ENCODE measurements at regions not wholly inside any gene's neighbourhood (a gene's known extent, or its start where the extent isn't known, plus 50 kb on each side); places are given as distances from the start of the nearest gene placed in this dataset.

DNA sequence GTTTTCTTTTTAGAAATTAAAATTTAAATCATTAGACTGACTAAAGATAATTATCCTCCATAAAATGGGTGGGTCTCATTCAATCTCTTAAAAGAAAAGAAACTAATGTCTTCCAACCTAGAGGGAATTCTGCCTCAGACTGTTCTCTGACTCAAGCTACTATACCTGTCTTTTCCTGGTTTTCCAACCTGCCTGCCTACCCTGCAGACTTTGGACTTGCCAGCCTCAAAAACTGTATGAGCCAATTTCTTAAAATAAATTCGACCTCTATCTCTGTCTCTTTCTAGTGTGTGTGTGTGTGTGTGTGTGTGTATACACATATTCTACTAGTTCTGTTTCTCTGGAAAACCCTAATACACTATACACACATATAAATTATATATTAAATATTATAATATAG lies 847.3 kb downstream of the PCDH17 start (continued):
- TF ChIP-seq, protein P1, sequence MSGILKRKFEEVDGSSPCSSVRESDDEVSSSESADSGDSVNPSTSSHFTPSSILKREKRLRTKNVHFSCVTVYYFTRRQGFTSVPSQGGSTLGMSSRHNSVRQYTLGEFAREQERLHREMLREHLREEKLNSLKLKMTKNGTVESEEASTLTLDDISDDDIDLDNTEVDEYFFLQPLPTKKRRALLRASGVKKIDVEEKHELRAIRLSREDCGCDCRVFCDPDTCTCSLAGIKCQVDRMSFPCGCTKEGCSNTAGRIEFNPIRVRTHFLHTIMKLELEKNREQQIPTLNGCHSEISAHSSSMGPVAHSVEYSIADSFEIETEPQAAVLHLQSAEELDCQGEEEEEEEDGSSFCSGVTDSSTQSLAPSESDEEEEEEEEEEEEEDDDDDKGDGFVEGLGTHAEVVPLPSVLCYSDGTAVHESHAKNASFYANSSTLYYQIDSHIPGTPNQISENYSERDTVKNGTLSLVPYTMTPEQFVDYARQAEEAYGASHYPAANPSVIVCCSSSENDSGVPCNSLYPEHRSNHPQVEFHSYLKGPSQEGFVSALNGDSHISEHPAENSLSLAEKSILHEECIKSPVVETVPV (CRISPR knock-in tag; IDR thresholded peaks at IDR 0.05) = no peak
- TF ChIP-seq PPARA (CRISPR knock-in tag; IDR thresholded peaks at IDR 0.05; ENCODE audit: borderline replicate concordance) = no peak
- no peak for TF ChIP-seq TOX (CRISPR knock-in tag; IDR thresholded peaks at IDR 0.05; ENCODE audit: borderline replicate concordance)
- TF ChIP-seq ARNTL (CRISPR knock-in tag; IDR thresholded peaks at IDR 0.05; ENCODE audit: borderline replicate concordance, low read depth) = no peak

DNA sequence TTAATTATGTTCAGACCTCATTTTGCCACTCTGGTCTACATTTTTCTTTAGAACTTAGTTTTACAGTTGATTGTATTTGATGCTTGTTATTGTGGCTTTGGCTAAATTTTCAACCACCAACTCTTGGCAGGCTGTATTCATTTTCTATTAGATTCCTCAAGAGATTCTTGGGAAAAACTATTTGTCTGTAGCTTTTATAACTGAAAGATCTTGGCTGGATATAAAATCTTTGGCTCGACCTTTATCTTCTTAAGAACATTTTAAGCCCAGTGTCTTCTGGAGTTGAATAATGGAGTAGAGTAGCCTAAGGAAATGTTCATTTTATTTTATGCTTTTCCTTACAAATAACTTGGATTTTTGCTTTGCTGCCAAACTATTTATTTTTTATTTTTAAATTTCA lies 848.5 kb downstream of the PCDH17 start:
- no peak for ATAC-seq
- TF ChIP-seq ESRRG (CRISPR knock-in tag; IDR thresholded peaks at IDR 0.05) = no peak
- TF ChIP-seq SNAI2 (CRISPR knock-in tag; IDR thresholded peaks at IDR 0.05) = no peak
- TF ChIP-seq, protein P2, sequence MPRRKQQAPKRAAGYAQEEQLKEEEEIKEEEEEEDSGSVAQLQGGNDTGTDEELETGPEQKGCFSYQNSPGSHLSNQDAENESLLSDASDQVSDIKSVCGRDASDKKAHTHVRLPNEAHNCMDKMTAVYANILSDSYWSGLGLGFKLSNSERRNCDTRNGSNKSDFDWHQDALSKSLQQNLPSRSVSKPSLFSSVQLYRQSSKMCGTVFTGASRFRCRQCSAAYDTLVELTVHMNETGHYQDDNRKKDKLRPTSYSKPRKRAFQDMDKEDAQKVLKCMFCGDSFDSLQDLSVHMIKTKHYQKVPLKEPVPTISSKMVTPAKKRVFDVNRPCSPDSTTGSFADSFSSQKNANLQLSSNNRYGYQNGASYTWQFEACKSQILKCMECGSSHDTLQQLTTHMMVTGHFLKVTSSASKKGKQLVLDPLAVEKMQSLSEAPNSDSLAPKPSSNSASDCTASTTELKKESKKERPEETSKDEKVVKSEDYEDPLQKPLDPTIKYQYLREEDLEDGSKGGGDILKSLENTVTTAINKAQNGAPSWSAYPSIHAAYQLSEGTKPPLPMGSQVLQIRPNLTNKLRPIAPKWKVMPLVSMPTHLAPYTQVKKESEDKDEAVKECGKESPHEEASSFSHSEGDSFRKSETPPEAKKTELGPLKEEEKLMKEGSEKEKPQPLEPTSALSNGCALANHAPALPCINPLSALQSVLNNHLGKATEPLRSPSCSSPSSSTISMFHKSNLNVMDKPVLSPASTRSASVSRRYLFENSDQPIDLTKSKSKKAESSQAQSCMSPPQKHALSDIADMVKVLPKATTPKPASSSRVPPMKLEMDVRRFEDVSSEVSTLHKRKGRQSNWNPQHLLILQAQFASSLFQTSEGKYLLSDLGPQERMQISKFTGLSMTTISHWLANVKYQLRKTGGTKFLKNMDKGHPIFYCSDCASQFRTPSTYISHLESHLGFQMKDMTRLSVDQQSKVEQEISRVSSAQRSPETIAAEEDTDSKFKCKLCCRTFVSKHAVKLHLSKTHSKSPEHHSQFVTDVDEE (CRISPR knock-in tag; IDR thresholded peaks at IDR 0.05) = no peak
- TF ChIP-seq GLIS3 (CRISPR knock-in tag; IDR thresholded peaks at IDR 0.05) = no peak
- TF ChIP-seq, protein P1 (CRISPR knock-in tag; IDR thresholded peaks at IDR 0.05) = no peak
- TF ChIP-seq OSR1 (CRISPR knock-in tag; IDR thresholded peaks at IDR 0.05) = no peak
- TF ChIP-seq ZNF70 (CRISPR knock-in tag; IDR thresholded peaks at IDR 0.05) = no peak
- no peak for TF ChIP-seq BACH2 (CRISPR knock-in tag; IDR thresholded peaks at IDR 0.05; ENCODE audit: borderline replicate concordance)
- TF ChIP-seq ZFP3 (CRISPR knock-in tag; IDR thresholded peaks at IDR 0.05) = no peak
- no peak for TF ChIP-seq RARB (CRISPR knock-in tag; IDR thresholded peaks at IDR 0.05)
- TF ChIP-seq ZFP30 (CRISPR knock-in tag; IDR thresholded peaks at IDR 0.05) = no peak
- no peak for TF ChIP-seq ZNF8 (CRISPR knock-in tag; IDR thresholded peaks at IDR 0.05)
- TF ChIP-seq, protein P3, sequence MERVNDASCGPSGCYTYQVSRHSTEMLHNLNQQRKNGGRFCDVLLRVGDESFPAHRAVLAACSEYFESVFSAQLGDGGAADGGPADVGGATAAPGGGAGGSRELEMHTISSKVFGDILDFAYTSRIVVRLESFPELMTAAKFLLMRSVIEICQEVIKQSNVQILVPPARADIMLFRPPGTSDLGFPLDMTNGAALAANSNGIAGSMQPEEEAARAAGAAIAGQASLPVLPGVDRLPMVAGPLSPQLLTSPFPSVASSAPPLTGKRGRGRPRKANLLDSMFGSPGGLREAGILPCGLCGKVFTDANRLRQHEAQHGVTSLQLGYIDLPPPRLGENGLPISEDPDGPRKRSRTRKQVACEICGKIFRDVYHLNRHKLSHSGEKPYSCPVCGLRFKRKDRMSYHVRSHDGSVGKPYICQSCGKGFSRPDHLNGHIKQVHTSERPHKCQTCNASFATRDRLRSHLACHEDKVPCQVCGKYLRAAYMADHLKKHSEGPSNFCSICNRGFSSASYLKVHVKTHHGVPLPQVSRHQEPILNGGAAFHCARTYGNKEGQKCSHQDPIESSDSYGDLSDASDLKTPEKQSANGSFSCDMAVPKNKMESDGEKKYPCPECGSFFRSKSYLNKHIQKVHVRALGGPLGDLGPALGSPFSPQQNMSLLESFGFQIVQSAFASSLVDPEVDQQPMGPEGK (CRISPR knock-in tag; IDR thresholded peaks at IDR 0.05; ENCODE audit: borderline replicate concordance) = no peak

DNA sequence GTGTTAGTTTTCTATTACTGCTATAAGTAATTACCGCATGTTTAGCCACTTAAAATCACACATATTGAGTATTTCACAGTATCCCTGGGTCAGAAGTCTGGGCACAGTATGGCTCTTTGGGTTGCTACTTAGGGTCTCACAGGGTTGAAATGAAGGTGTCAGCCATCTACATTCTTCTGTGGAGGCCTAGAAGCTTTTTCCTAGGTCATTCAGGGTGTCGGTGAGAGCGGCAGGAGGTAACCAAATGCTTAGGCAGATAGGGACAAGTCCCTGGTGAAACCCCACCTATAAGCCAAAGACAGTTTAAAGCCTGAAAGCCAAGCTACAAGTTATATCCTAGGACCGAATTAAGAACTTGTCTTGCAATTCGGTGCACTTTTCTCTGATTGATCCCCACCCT lies 856.7 kb downstream of the PCDH17 start:
- TF ChIP-seq ZNF70 (CRISPR knock-in tag; IDR thresholded peaks at IDR 0.05) = no peak
- TF ChIP-seq RARB (CRISPR knock-in tag; IDR thresholded peaks at IDR 0.05) = no peak
- TF ChIP-seq ZNF565 (CRISPR knock-in tag; conservative IDR thresholded peaks at IDR 0.05; ENCODE audit: low read depth) = no peak
- TF ChIP-seq BACH2 (CRISPR knock-in tag; IDR thresholded peaks at IDR 0.05; ENCODE audit: borderline replicate concordance) = no peak
- TF ChIP-seq ZFP3 (CRISPR knock-in tag; IDR thresholded peaks at IDR 0.05) = no peak
- no peak for TF ChIP-seq ARNTL (CRISPR knock-in tag; IDR thresholded peaks at IDR 0.05; ENCODE audit: borderline replicate concordance, low read depth)
- TF ChIP-seq TOX (CRISPR knock-in tag; IDR thresholded peaks at IDR 0.05; ENCODE audit: borderline replicate concordance) = no peak
- ATAC-seq = no peak

DNA sequence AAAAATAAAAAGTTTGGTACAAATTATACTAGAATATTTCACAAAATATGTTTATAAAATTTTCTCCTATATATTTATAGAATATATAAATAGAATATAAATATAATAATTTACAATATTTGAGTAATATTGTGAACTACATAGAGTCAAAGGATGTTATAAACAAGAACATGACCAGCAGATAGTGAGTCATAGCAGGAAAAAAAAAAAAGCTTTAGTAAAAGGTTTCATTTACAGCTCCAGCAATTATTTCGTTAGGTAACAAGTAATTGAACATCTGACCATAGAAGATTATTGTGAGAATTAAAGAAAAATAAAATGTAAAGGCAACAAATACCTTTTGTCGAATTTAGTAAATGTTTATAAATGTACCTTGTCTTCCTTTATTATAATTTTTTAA lies 864.1 kb downstream of the PCDH17 start:
- ATAC-seq = no peak
- no peak for TF ChIP-seq ZFP30 (CRISPR knock-in tag; IDR thresholded peaks at IDR 0.05)
- no peak for TF ChIP-seq BACH2 (CRISPR knock-in tag; IDR thresholded peaks at IDR 0.05; ENCODE audit: borderline replicate concordance)
- no peak for TF ChIP-seq RARB (CRISPR knock-in tag; IDR thresholded peaks at IDR 0.05)
- TF ChIP-seq OSR1 (CRISPR knock-in tag; IDR thresholded peaks at IDR 0.05) = no peak
- TF ChIP-seq ARNTL (CRISPR knock-in tag; IDR thresholded peaks at IDR 0.05; ENCODE audit: borderline replicate concordance, low read depth) = no peak
- TF ChIP-seq ZNF565 (CRISPR knock-in tag; conservative IDR thresholded peaks at IDR 0.05; ENCODE audit: low read depth) = no peak
- TF ChIP-seq, protein P1 (CRISPR knock-in tag; IDR thresholded peaks at IDR 0.05) = no peak
- no peak for TF ChIP-seq ISL1 (CRISPR knock-in tag; IDR thresholded peaks at IDR 0.05)

Measured in SK-N-SH treated with all-trans-retinoic acid at 6 μM for 48 hours (cell line).